ENCODE measurements at regions not wholly inside any gene's neighbourhood (a gene's known extent, or its start where the extent isn't known, plus 50 kb on each side); places are given as distances from the start of the nearest gene placed in this dataset.
"Not testable (repeated sequence)": the region's sequence is repeated elsewhere in the genome, so short reads cannot be mapped to it uniquely, and the experiment has no call there.

DNA sequence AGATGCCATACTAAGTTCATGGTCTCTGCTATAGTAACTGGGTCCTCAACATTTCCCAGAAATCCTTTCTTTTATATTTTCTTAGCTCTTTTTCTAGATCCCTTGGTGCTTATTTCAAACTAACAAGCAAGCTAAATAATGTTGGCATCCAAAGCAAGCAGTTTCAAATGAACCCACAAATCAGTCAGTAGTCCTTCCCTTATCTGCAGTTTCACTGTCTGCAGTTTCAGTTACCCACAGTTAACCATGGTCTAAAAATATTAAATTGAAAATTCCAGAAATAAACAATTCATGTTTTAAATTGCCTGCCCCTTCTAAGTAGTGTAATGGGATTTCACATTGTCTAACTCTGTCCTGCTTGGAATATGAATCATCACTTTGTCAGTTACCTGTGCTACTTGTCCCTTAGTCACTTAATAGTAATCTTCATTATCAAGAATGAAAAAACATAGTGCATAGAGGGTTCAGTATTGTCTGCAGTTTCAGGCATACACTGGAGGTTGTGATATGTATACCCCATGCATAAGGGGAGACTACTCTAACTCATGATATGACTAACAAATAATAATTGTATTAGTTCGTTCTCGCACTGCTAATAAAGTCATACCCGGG, 633.7 kb downstream of the MECOM start:
- DNase-seq (ENCODE audit: low spot score): no peak

DNA sequence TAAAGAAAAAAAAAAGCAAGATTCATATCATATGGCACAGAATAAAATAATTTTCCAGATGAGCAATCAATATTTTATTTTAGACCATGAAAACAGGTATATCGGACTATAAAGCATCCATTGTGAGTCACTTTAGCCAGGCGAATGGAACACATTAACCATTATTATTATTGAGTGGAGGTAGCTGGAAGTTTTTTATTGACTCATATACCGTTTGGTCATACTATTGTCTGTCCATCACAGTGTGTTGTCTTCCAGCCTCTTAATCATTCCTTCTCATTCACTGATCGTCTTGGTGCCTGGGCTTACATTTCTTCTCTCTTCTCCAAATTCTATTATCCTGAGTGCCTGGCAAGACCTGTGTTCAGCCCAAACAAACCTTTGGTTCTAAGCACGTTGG, 634.8 kb downstream of the MECOM start:
- DNase-seq (ENCODE audit: low spot score): no peak

DNA sequence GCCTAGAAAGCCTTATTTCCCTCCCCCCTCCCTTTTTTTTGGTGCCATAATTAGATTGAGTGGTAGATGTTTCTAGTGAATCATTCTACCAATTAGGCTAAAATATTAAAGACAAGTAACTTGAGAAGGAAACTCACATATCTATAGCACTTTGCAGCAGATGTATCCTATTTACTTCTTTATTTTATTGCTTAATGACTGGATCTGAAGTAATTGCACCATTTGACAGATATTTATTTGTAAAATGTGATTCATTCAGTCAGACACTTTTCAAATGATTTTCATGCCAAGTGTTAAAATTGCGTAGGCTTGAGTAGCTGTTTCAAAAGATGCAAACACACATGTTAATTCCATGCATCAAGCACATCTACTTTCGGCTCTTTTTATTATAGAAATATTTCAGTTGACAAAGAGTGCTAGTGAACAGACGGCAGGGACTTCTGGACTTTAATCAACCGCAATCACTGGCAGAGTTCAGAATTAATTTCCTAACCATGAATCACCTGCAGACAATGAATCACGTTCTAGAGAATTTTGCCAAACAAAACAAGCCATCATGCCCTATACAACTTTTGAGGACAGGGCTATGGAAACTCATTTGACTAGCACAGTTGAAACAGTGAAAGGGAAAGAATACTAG, 636.8 kb downstream of the MECOM start:
- no peak for DNase-seq (ENCODE audit: low spot score)

DNA sequence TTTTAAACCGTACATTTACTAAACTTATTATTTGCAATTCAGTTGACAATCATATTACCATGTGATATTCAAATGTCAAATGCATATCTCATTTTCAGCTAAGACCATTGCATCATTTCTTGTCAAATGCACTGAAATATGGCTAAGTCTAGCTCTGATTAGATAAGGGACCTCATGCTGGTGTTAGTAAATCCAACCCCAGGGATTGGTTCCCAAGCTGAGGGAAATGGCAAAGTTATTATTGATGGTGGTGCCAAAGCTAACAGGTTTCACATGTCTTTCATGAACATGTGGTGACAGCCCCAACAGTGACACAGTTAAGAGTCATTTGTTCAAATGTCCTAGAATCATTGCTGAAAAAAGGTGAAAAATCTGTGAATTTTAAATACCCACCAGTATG, 641.1 kb downstream of the MECOM start:
- DNase-seq (ENCODE audit: low spot score): no peak

DNA sequence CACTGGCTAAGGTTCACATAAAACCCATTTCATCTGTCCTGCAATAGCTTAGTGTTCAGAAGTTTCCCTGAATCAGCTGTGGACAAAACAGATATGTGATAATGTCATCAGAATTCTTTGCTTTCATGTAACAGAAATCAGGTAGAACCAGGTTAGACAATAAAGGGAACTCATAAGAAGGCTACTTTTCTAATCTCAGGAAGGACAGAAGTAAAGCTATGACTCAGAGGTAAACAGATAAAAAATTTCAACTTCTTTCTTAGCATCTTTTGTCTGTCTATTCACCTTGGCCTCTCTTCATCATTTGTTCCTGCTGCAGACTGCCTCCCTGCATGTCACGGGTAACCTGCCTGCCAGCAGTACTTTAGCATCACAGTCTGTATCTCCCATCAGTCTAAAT, 643.1 kb downstream of the MECOM start:
- DNase-seq (ENCODE audit: low spot score): no peak

DNA sequence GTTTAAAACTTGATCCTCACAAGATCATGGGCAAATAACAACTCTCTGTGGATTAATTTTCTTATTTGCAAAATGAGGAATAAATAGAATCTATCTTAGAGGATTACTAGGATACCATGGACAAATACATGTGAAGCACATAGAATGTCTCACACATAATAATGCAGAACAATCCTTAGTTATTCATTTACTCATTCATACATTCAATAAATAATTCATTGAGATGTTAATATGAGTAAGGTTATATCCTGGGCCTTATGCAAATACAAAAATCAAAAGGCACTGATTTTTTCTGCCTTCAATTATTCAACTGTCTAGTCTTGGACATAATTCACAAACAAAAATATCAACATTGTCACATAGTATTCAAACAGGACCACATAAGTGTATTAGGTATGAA, 654.1 kb downstream of the MECOM start:
- no peak for DNase-seq (ENCODE audit: low spot score)

DNA sequence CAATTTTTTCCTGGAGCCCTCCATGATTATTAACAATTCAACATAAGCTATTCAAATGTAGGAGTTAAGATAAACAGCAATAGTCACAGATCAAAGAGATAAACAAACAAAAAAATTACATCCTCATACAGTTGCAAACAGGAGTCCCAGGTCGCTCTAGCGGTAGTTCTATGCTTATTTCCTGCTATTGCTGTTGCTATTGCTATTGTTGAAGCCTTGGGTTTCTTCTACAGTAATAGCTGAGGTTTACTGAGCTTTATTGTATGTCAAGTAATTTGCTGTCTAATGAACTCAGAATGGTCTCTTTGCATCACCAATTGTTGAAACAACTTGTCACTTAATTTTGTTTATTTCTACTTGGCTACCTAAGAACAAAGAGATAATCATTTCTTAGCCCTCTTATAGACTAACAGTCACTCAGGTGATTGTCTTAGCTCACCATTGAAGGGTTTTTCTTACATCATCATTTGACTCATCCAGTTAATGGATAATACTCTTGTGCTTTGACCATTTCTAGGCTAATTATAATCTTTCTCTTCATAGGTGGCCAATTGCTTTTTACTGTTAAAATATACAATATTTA, 654.6 kb downstream of the MECOM start:
- DNase-seq (ENCODE audit: low spot score): no peak

DNA sequence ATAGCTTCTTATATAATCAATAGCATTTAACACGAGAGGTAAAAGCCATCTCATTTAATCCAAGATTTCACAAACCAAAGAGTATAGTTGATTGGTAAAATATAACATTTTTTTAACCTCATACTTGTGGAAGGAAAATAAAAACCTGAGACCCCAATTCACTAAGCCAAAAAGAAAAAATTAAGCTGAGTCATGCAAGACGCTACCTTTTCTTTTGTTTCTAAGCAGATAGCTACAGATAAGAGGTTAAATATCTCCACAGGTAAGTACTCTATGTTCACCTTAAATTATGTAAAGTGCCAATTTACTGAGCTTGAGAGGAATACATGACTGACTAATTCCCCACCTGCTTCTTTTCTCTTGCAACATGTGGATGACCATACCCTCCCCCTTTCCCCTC, 656.4 kb downstream of the MECOM start:
- DNase-seq (ENCODE audit: low spot score): no peak

DNA sequence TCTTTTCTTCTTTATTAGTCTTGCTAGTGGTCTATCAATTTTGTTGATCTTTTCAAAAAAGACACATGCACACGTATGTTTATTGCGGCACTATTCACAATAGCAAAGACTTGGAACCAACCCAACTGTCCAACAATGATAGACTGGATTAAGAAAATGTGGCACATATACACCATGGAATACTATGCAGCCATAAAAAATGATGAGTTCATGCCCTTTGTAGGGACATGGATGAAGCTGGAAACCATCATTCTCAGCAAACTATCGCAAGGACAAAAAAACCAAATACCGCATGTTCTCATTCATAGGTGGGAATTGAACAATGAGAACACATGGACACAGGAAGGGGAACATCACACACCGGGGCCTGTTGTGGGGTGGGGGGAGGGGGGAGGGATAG, 657.1 kb downstream of the MECOM start:
- DNase-seq (ENCODE audit: low spot score): not testable (repeated sequence)

DNA sequence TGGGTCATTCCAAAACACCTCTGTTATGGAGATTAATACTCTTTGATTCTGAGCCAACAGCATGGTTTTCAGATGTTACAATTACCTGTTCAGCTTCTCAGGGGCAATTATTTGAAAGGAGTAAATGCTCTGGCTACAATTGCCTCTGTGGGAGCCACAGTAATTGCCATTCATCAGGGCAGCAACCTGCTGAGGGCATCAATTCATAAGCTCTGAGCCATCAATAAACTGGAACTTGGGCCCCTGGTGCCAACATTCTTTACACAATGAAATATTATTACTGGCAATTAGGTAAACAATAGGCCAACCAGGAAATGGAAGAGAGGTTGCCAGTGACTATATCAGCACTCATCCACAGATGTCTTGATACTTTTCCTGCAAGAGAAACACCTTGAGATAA, 660.8 kb downstream of the MECOM start:
- peak; percentile 26 for DNase-seq (ENCODE audit: low spot score)

DNA sequence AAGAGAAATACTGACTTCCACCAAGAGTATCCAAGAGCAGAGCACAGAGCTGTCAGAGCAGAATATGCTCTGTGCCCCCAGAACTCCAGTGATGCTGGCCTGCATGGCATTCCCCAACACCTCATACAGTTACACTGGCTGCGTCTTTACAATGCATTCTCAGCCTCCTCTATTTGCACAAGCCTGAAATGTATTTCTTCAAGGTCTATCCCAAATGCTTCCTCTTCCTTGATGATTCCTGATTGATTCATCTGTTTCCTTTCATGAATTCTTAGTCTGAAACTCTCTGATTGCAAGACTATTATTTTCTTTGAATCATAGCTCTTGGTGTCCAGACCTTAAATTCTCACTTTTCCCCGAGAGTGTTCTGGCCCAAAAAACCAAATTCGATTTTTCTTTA, 664.7 kb downstream of the MECOM start:
- DNase-seq (ENCODE audit: low spot score): no peak

DNA sequence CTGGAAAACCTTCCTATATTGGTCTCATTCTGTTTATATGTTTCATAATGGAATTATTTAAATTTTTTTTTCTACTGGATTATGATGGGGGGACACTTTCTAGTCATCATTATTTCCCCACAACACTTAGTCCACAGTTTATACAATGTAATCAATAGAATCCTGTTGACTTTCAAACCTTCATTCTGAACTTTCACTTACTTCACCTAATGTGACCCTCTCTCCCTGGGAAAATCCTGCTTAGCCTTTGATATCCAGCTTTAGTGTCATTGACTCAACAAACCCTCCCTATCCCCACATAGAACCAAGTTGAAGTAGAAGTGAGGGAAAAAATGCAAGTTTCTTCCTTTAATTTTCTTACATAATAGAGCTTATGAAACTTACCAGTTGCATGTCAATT, 666.0 kb downstream of the MECOM start:
- DNase-seq (ENCODE audit: low spot score): no peak

DNA sequence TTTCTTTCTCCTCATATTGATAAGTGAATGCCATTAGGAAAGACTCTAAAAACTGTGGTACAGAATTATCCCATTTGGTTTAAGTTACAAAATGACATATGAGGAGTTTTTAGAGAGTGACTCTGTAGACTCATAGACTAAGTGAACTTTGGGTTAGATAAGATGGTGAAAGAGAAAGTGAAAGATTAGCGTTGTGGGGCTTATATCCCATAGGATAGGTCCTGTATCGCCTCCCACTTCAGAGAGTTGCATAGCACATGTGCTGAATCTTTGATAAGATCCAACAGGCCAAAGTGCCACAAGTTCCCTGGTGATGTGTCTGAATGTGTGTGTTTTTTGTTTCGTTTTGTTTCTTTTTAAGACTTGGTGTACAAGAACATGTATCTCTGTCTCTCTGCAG, 666.9 kb downstream of the MECOM start:
- no peak for DNase-seq (ENCODE audit: low spot score)

DNA sequence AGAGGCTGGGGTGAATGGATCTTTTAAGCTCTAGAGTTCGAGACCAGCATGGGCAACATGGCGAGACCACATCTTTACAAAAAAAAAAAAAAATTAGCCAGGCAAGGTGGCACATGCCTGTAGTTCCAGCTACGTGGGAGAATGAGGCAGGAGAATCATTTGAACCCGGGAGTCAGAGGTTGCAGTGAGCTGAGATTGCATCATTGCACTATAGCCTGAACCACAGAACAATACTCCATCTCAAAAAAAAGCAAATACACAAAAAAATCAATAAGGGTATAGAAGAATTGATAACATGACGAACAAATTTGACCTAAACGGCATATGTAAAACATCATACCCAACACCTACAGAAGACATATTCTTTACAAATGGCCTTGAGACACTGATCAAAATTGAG, 668.4 kb downstream of the MECOM start:
- no peak for DNase-seq (ENCODE audit: low spot score)

DNA sequence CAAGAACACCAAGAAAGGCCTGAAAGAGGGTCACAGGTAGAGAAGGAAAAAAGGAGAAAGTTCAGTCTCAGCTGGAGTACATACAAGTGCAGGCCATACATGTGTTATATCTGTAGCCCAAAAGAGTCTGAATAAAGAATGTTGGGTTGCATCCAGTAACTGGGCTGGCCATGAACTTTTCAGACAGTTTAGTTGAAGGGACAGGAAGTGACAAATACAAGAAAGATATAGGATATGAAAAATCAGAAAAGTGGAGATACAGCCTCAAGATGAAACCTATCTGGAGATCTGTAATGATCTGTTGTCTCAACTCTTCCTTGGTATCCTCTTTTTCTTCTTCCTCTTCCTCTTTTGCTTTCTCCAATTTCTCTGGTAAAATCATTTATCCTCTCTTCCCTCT, 671.7 kb downstream of the MECOM start:
- no peak for DNase-seq (ENCODE audit: low spot score)

DNA sequence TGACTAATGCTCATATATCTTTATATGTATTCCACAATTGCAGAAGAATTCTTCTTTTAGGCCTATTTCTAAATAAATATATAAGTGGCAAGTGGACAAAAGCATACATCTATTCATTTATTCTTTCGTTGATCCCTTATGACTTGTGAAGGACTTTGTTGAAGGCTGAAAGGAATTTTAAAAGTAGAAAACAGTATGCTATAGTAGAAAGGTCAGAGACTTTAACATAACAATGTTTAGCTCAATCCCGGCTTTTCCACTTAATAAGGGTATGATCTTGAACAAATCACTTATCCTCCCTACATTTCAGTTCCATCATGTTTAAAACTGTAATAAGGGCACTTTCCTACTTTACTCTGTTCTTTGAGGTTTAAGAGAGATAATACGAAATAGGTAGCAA, 672.9 kb downstream of the MECOM start:
- DNase-seq (ENCODE audit: low spot score): no peak

DNA sequence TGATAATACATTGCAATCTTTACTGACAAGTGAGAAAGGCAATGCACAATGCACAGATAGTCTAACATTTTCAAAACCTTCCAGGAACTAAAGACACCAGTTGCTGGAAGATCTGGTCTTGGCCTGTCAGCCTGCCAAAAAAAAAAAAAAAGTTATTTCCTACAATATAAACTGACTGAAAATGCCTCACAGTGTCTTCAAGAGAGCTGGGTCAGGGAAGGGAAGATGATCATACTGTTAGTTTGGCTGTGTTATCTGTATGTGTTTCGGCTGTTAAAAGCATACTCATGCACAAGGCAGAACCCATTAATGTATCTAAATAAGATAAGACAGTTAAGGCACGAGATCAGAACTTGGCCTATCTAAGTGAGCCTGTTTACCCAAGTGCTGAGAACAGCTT, 673.4 kb downstream of the MECOM start:
- no peak for DNase-seq (ENCODE audit: low spot score)

DNA sequence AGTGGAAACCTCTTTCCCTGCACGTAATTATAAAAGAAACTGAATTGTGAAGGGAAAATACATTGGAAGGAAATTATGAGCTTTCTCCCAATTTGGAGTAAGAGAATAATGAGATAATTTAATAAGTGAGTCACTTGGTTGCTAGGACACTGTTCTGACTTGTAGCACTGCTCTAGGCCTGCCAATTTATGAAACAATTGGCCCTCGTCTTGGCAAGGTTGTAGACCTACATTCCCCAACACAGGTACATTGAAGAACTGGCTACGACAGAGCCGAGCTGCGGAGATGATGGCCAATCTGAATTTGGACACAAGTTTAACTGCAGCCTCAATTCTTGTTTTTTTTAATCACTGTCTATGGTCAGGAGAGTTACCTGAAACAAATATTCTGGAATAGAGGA, 674.1 kb downstream of the MECOM start:
- DNase-seq (ENCODE audit: low spot score): no peak

DNA sequence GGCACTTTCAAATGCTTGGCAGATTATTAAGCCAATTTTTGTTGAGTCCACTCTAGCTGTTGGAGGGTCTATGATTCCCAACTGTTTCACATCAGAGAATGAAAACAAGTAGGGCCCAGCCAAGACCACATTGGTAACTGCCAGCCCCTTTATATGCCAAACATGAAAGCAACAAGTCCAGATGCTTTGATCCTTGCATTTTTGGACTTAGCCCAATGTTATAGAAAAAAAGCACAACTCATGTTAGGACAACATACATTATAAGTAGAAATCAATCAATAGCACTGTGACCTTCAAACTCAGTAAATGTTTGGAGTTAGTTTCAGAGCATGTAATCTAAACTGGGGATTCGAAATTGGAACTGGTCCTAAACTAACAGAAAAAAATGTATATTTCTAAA, 674.7 kb downstream of the MECOM start:
- DNase-seq (ENCODE audit: low spot score): no peak

DNA sequence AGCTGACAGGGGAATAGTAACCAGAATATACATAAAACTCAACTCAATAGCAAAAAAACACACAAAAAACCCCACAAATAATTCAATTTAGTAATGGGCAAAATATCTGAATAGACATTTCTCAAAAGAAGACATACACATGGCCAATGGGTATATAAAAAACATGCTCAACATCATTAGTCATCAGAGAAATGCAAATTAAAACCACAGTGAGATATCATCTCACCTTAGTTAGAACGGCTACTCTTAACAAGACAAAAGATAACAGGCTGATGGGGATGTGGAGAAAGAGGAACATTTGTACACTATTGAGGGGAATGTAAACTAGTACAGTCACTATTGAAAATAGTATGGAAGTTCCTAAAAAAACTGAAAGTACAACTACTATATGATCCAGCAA, 678.6 kb downstream of the MECOM start:
- no peak for DNase-seq (ENCODE audit: low spot score)

DNA sequence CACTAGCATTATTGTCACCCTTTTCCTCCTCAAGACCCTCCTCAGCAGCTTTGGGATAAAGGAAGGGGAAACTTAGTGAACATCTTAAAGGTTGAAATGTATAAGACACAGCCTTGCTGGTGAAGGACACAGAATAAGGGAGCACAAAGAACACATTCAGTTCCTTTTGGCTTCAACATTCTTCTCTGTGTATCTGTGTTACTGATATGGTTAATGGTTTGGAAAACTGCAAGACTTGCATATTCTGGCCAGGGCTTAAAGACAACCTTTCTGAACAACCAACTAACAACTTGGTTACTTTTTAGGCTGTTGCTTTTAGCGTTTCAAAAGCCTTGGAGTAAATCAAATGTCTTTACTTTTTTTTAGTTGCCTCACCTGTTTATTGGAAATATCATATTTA, 680.5 kb downstream of the MECOM start:
- no peak for DNase-seq (ENCODE audit: low spot score)

DNA sequence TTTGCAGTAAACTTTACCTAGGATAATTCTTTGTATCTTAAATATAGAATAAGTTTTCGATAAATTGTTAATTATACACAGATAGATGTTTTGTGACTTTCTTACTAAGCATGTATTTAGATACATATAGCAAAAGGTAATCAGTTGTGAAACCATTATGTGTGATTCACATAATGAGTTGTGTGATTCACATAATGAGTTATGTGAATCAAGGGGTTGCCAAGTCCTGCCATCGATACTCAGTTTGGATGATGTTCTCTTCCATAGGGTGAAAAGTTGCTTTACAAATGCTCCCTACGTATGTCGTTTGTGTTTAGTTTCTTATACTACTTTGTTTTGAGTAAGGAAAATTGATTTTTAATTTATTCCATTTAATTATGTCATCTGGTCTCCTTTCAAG, 682.1 kb downstream of the MECOM start:
- DNase-seq (ENCODE audit: low spot score): no peak

DNA sequence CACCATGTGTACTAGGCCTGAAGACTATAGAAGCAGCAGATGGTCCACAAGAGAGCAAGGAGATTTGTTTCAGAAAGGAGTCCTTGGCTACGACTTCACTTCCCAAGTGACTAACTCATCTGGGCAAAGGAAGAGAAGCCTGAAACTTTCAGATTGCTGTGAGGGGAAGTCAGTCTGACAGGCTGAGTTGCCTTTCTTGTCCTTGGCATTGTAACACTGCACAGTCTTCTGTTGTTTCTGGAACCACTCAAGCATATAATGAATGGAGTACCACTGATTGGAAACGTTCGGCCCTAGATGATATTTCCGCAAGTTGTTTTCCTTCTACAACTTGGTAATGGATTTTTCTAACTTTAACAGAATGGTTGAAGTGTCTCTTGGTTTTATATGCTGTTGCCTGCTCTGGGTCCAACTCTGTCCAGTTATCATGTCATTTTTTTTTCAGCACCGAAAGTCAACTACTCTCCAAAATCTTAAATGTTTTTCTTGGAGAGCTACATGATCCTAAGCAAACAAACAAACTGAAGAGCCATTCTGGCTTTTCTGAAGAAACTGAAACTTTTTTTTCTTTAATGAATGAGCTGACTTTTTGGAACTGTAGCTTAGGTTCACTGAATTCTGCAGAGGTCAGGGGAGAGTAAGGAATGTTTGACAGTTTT, 685.7 kb downstream of the MECOM start:
- no peak for DNase-seq (ENCODE audit: low spot score)

DNA sequence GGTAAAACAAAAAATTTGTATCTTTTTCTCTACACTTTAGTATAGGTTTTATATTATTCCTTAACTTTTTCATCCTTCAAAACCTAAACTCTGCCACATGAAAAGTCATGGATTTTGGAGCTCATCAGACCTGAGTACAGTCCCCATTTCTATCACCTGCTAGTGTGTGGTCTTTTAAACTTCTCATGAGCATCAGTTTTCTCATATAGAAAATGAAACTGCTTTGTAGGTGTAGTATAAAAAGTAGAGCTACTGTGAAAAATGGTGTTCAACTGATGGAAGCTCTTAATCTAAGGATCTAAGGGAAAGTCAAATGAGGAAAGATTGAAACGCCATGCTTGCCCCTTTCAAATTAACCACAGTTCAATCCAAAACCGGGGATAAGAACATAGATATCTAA, 686.5 kb downstream of the MECOM start:
- no peak for DNase-seq (ENCODE audit: low spot score)
